Type B pancreatic cell (in vitro differentiated cells): ENCODE measurements at regions not wholly inside any gene's neighbourhood (a gene's known extent, or its start where the extent isn't known, plus 50 kb on each side); places are given as distances from the start of the nearest gene placed in this dataset.

Source experiments
- DNase-seq: peaks from one replicate; pipeline ENCODE4 v3.0.0; 2021; ENCODE audit warnings: mixed read lengths; ENCODE audit not compliant: unreplicated experiment; ENCODE audit errors: extremely low spot score
- H3K27ac Mint-ChIP-seq: 2 replicates; pipeline ENCODE4 v1.8.0; 2021; ENCODE audit warnings: mild to moderate bottlenecking, mixed read lengths
- H3K27me3 Mint-ChIP-seq: 2 replicates; pipeline ENCODE4 v1.8.0; 2021; ENCODE audit warnings: mixed read lengths
- H3K36me3 Mint-ChIP-seq: 2 replicates; pipeline ENCODE4 v1.8.0; 2021; ENCODE audit warnings: mixed read lengths
- H3K4me1 Mint-ChIP-seq: one replicate; pipeline ENCODE4 v1.8.0; 2021; ENCODE audit warnings: mixed read lengths; ENCODE audit not compliant: unreplicated experiment
- H3K4me3 Mint-ChIP-seq: 2 replicates; pipeline ENCODE4 v1.8.0; 2021; ENCODE audit warnings: mild to moderate bottlenecking, mixed read lengths
- H3K9me3 Mint-ChIP-seq: 2 replicates; pipeline ENCODE4 v1.8.0; 2021; ENCODE audit warnings: mixed read lengths
- CTCF ChIP-seq: fragments of 200-600 bp; sonication (generic); conservative IDR thresholded peaks from 2 replicates; pipeline ENCODE4 v1.5.0; 2021; ENCODE audit warnings: antibody characterized with exemption, mild to moderate bottlenecking

- H3K4me1 Mint-ChIP-seq = peaks cover 6% of the 10 kb centered on the region
- peaks cover 3% of the 10 kb centered on the region for H3K36me3 Mint-ChIP-seq
- H3K27ac Mint-ChIP-seq = no peak overlapping the region
- TF ChIP-seq CTCF = no peak
- H3K4me3 Mint-ChIP-seq = no peak overlapping the region
- H3K9me3 Mint-ChIP-seq = peaks cover 10% of the 10 kb centered on the region
- no peaks in the 10 kb centered on the region for H3K27me3 Mint-ChIP-seq
- no peak for DNase-seq
Observed at GRCh38 chr6:139702706-139703105, 328.3 kb upstream of the CITED2 start.

GRCh38 chr6:139701695-139702094, 327.2 kb upstream of the CITED2 start:
- H3K4me3 Mint-ChIP-seq = no peak overlapping the region

GRCh38 chr6:139701003-139701402, 326.6 kb upstream of the CITED2 start:
- Mint-ChIP-seq H3K27me3 (no peaks in the 10 kb centered on the region), H3K27ac (no peak overlapping the region), H3K4me1 (peaks cover 7% of the 10 kb centered on the region), H3K4me3 (no peak overlapping the region), H3K9me3 (peaks cover 10% of the 10 kb centered on the region), H3K36me3 (peaks cover 3% of the 10 kb centered on the region)
- TF ChIP-seq CTCF = no peak
- DNase-seq = no peak

More at GRCh38 chr6:139701695-139702094, 327.2 kb upstream of the CITED2 start:
- no peak for TF ChIP-seq CTCF
- Mint-ChIP-seq H3K36me3 (peaks cover 3% of the 10 kb centered on the region), H3K27ac (no peak overlapping the region), H3K27me3 (no peaks in the 10 kb centered on the region), H3K9me3 (peaks cover 10% of the 10 kb centered on the region), H3K4me1 (peaks cover 6% of the 10 kb centered on the region)
- DNase-seq = no peak

- TF ChIP-seq CTCF = no peak
- no peak for DNase-seq
- H3K9me3 Mint-ChIP-seq = peaks cover 10% of the 10 kb centered on the region
- peaks cover 3% of the 10 kb centered on the region for H3K36me3 Mint-ChIP-seq
- no peak overlapping the region for H3K4me3 Mint-ChIP-seq
- H3K4me1 Mint-ChIP-seq = peaks cover 18% of the 10 kb centered on the region
- H3K27me3 Mint-ChIP-seq = no peaks in the 10 kb centered on the region
- H3K27ac Mint-ChIP-seq = no peak overlapping the region
Observed at GRCh38 chr6:139699911-139700310, 325.5 kb upstream of the CITED2 start.

- Mint-ChIP-seq H3K4me1 (peaks cover 20% of the 10 kb centered on the region), H3K27me3 (no peaks in the 10 kb centered on the region), H3K4me3 (no peak overlapping the region), H3K36me3 (peaks cover 3% of the 10 kb centered on the region), H3K9me3 (peaks cover 4% of the 10 kb centered on the region), H3K27ac (no peak overlapping the region)
- no peak for TF ChIP-seq CTCF
- no peak for DNase-seq
Observed at GRCh38 chr6:139699335-139699734, 324.9 kb upstream of the CITED2 start.
